GM12878 (cell line): ENCODE measurements at regions not wholly inside any gene's neighbourhood (a gene's known extent, or its start where the extent isn't known, plus 50 kb on each side); places are given as distances from the start of the nearest gene placed in this dataset.
"Not testable (repeated sequence)": the region's sequence is repeated elsewhere in the genome, so short reads cannot be mapped to it uniquely, and the experiment has no call there.

Experiments
- ATAC-seq: fragments of 200-7000 bp; cut with Tn5 transposase; 3 replicates; pipeline ENCODE4 v1.9.1; 2020; ENCODE audit warnings: mild to moderate bottlenecking, moderate library complexity
- BruUV-seq: library from RNA; stranded (reverse); fragments of 400-500 nt; replicated peaks from 2 replicates; lab custom pipeline; 2021; lab: Mats Ljungman, UMichigan
- CTCF ChIA-PET: fragments of 300-600 bp; sonication (Branson Sonifier 250); formaldehyde crosslinking; extraction: SDS; loops from one replicate; lab custom pipeline; 2021; ENCODE audit warnings: inconsistent platforms; lab: Yijun Ruan, JAX
- POLR2A ChIA-PET: fragments of 350-600 bp; formaldehyde crosslinking; extraction: SDS; loops from one replicate; lab custom pipeline; 2021; ENCODE audit warnings: inconsistent platforms; lab: Charles Lee
- RAD21 ChIA-PET: fragments of 300-600 bp; sonication (Branson Sonifier 250); formaldehyde crosslinking; loops from one replicate; lab custom pipeline; 2023; ENCODE audit warnings: antibody characterized with exemption; ENCODE audit not compliant: unreplicated experiment; lab: Charles Lee
- SMC1A ChIA-PET: fragments of 300-600 bp; sonication (Branson Sonifier 250); formaldehyde crosslinking; loops from one replicate; lab custom pipeline; 2023; ENCODE audit not compliant: unreplicated experiment, uncharacterized antibody; lab: Charles Lee
- DNase-seq: peaks from one replicate; pipeline ENCODE4 v3.0.0-alpha.2; 2011; ENCODE audit warnings: low read depth, low spot score
- FAIRE-seq: peaks from 3 replicates; lab custom pipeline; 2011; peaks lifted over from hg19 to GRCh38; lab: Jason Lieb, UNC
- H2AFZ ChIP-seq: 2 replicates; pipeline ENCODE4 v1.6.0; 2011; ENCODE audit warnings: low read depth, low read length, control low read depth; ENCODE audit not compliant: control insufficient read depth
- H3K27ac ChIP-seq: 2 replicates; pipeline ENCODE4 v1.5.1; 2011; ENCODE audit warnings: control low read depth; ENCODE audit not compliant: control insufficient read depth, insufficient read depth
- H3K27me3 ChIP-seq, 2 experiments: replicated peaks in 1 of 2; 2 replicates each; pipeline versions ENCODE4 v1.6.0 to v1.6.1; 2011; ENCODE audit warnings: low read length in 1 of 2; ENCODE audit not compliant: control insufficient read depth in 2 of 2, insufficient read depth in 2 of 2
- H3K36me3 ChIP-seq, 2 experiments: 2 replicates each; pipeline ENCODE4 v1.5.1; 2011; ENCODE audit warnings: low read length in 1 of 2; ENCODE audit not compliant: control insufficient read depth in 2 of 2, insufficient read depth in 2 of 2
- H3K4me1 ChIP-seq: 2 replicates; pipeline ENCODE4 v1.6.1; 2011; ENCODE audit warnings: mild to moderate bottlenecking, low read length, moderate library complexity, mixed read lengths; ENCODE audit not compliant: control insufficient read depth, insufficient read depth
- H3K4me2 ChIP-seq: 2 replicates; pipeline ENCODE4 v1.6.0; 2011; ENCODE audit warnings: control low read depth; ENCODE audit not compliant: control insufficient read depth, insufficient read depth
- H3K4me3 ChIP-seq: fragments of 200-600 bp; sonication (generic); 2 replicates; pipeline ENCODE4 v1.5.1; 2016
- H3K79me2 ChIP-seq: 2 replicates; pipeline ENCODE4 v1.6.0; 2011; ENCODE audit warnings: low read length; ENCODE audit not compliant: control insufficient read depth, insufficient read depth
- H3K9ac ChIP-seq: 2 replicates; pipeline ENCODE4 v1.8.0; 2011; ENCODE audit warnings: low read length, control low read depth, mixed read lengths; ENCODE audit not compliant: control insufficient read depth, insufficient read depth
- H3K9me3 ChIP-seq: replicated peaks from 3 replicates; pipeline ENCODE4 v1.5.1; 2011; ENCODE audit warnings: mild to moderate bottlenecking, low read length; ENCODE audit not compliant: control insufficient read depth, insufficient read depth
- H4K20me1 ChIP-seq: 2 replicates; pipeline ENCODE4 v1.6.0; 2011; ENCODE audit not compliant: control insufficient read depth, insufficient read depth
- ASH2L ChIP-seq: fragments of 300-600, 200-600 bp; sonication (generic); IDR thresholded peaks from 2 replicates; pipeline ENCODE4 v1.6.1; 2017; ENCODE audit warnings: low read depth, mild to moderate bottlenecking, borderline replicate concordance
- EGR1 ChIP-seq, 2 experiments: IDR thresholded peaks; 1 replicate in 1 of 2; 2 replicates in 1 of 2; pipeline ENCODE4 v1.6.1; 2011 to 2012; ENCODE audit warnings: low read depth in 2 of 2, low read length in 2 of 2, borderline replicate concordance in 1 of 2, mild to moderate bottlenecking in 1 of 2, moderate library complexity in 1 of 2
- HCFC1 ChIP-seq: fragments of 150-350 bp; IDR thresholded peaks from 2 replicates; pipeline ENCODE4 v1.6.1; 2014; ENCODE audit warnings: low read length
- IRF4 ChIP-seq: IDR thresholded peaks from 2 replicates; pipeline ENCODE4 v1.6.1; 2011; ENCODE audit warnings: low read depth, low read length
- MEF2A ChIP-seq: IDR thresholded peaks from 2 replicates; pipeline ENCODE4 v1.6.1; 2011; ENCODE audit warnings: low read depth, mild to moderate bottlenecking, low read length, moderate library complexity; ENCODE audit not compliant: insufficient read depth
- NFYA ChIP-seq: IDR thresholded peaks from 2 replicates; pipeline ENCODE4 v1.6.1; 2011; ENCODE audit warnings: low read depth, mild to moderate bottlenecking, low read length, improper control_type of control experiment, borderline replicate concordance
- YY1 ChIP-seq: IDR thresholded peaks from 2 replicates; pipeline ENCODE4 v1.6.1; 2011; ENCODE audit warnings: low read depth, mild to moderate bottlenecking, low read length
- WGBS: methylation state at CpG from one replicate; pipeline ENCODE4 v1.1.6; 2016; ENCODE audit warnings: low lambda C conversion rate; ENCODE audit not compliant: insufficient replicate concordance, insufficient coverage; ENCODE audit errors: missing lambda C conversion rate; 5-methylcytosine and 5-hydroxymethylcytosine counted together
- in situ Hi-C: fragments of 300-500 bp; cut with MboI; formaldehyde crosslinking; loops from 9 replicates; pipeline ENCODE4 v1.14.3; 2018; ENCODE audit warnings: mixed read lengths
- intact Hi-C: fragments of 100-400 bp; cut with micrococcal nuclease; formaldehyde crosslinking; loops from one replicate; pipeline ENCODE4 v1.14.2; 2022; ENCODE audit not compliant: unreplicated experiment
- TF ChIP-seq, protein P1 (sequence below): fragments of 450-650 bp; IDR thresholded peaks from 2 replicates; pipeline ENCODE4 v1.6.1; 2017; ENCODE audit warnings: mild to moderate bottlenecking, moderate library complexity
- TF ChIP-seq, protein P2 (sequence below): fragments of 450-650 bp; IDR thresholded peaks from 2 replicates; pipeline ENCODE4 v1.6.1; 2018; ENCODE audit warnings: borderline replicate concordance, mild to moderate bottlenecking; ENCODE audit not compliant: partially characterized antibody

DNA sequence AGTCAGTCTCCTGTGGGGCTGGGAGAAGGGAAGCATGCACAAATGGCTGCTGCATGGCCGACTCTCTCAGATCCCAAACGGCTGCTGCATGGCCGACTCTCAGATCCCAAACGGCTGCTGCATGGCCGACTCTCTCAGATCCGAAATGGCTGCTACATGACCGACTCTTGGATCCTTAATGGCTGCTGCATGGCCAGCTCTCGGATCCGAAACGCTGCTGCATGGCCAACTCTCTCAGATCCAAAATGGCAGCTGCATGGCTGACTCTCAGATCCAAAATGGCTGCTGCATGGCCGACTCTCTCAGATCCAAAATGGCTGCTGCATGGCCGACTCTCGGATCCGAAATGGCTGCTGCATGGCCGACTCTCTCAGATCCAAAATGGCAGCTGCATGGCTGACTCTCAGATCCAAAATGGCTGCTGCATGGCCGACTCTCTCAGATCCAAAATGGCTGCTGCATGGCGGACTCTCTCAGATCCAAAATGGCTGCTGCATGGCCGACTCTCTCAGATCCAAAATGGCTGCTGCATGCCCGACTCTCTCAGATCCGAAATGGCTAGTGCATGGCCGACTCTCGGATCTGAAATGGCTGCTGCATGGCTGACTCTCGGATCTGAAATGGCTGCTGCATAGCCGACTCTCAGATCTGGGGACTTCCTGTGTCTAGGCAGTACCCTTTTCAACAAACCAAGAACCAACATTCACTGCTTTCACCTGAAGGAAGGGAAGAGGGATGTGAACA lies 284.8 kb upstream of the SMIM21 start:
- peak; percentile 81 for TF ChIP-seq YY1
- TF ChIP-seq, all 136 proteins: peak for 1; not testable (repeated sequence) for 135
- SMC1A ChIA-PET, in situ Hi-C loops, ATAC-seq, H3K27ac ChIP-seq, RAD21 ChIA-PET, H3K9me3 ChIP-seq, CTCF ChIA-PET, H3K27me3 ChIP-seq, H3K4me2 ChIP-seq, H3K4me1 ChIP-seq, H2AFZ ChIP-seq, DNase-seq, POLR2A ChIA-PET, BruUV-seq, H3K36me3 ChIP-seq, FAIRE-seq, H3K4me3 ChIP-seq, H4K20me1 ChIP-seq, intact Hi-C loops, H3K79me2 ChIP-seq, H3K9ac ChIP-seq: not testable (repeated sequence)
- 59% methylated on average over 16 of the region's 24 CpGs for WGBS

DNA sequence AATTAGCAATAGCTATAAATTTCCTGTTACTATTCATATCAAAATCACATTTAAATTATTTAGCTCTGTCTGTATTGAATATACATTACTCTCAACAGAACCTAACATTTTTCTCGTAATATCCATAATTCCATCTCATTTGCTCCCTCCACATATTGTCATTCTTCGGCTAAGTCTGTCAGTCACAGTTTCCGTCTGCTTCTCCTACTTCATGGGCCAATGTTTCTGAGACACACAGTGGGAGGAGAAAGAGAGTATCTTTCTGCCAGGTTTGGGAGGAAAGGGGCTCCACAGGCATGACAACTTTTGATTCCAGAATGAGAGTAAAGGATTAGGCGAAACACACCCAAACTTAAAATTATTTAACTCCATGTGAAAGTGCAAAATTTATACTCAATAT lies 273.1 kb upstream of the SMIM21 start:
- ATAC-seq, result no peak
- no peak for FAIRE-seq
- Histone ChIP-seq H3K9ac (no peak overlapping the region), H3K9me3 (no peaks in the 10 kb centered on the region), H3K36me3 (no peaks in the 10 kb centered on the region), H3K4me1 (no peaks in the 10 kb centered on the region), H3K79me2 (no peaks in the 10 kb centered on the region), H3K27ac (no peak overlapping the region), H2AFZ (no peak overlapping the region), H3K27me3 (no peaks in the 10 kb centered on the region; a peak in 1 of 4 replicates), H3K4me2 (no peak overlapping the region), H4K20me1 (no peaks in the 10 kb centered on the region), H3K4me3 (no peak overlapping the region)
- ChIA-PET POLR2A (no interaction called here), RAD21 (no interaction called here), CTCF (no interaction called here), SMC1A (no interaction called here)
- 59% methylated on average over 4 of the region's 4 CpGs for WGBS
- intact Hi-C loops, result no loop called here
- no TSS peak for BruUV-seq
- DNase-seq, result no peak
- in situ Hi-C loops, result no loop called here
- TF ChIP-seq NFYA, result no peak
- no peak for TF ChIP-seq ASH2L
- TF ChIP-seq, protein P1, sequence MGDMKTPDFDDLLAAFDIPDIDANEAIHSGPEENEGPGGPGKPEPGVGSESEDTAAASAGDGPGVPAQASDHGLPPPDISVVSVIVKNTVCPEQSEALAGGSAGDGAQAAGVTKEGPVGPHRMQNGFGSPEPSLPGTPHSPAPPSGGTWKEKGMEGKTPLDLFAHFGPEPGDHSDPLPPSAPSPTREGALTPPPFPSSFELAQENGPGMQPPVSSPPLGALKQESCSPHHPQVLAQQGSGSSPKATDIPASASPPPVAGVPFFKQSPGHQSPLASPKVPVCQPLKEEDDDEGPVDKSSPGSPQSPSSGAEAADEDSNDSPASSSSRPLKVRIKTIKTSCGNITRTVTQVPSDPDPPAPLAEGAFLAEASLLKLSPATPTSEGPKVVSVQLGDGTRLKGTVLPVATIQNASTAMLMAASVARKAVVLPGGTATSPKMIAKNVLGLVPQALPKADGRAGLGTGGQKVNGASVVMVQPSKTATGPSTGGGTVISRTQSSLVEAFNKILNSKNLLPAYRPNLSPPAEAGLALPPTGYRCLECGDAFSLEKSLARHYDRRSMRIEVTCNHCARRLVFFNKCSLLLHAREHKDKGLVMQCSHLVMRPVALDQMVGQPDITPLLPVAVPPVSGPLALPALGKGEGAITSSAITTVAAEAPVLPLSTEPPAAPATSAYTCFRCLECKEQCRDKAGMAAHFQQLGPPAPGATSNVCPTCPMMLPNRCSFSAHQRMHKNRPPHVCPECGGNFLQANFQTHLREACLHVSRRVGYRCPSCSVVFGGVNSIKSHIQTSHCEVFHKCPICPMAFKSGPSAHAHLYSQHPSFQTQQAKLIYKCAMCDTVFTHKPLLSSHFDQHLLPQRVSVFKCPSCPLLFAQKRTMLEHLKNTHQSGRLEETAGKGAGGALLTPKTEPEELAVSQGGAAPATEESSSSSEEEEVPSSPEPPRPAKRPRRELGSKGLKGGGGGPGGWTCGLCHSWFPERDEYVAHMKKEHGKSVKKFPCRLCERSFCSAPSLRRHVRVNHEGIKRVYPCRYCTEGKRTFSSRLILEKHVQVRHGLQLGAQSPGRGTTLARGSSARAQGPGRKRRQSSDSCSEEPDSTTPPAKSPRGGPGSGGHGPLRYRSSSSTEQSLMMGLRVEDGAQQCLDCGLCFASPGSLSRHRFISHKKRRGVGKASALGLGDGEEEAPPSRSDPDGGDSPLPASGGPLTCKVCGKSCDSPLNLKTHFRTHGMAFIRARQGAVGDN, result no peak
- TF ChIP-seq IRF4, result no peak
- no peak for TF ChIP-seq EGR1 (IDR thresholded peaks at IDR 0.05; ENCODE audit: borderline replicate concordance in 1 of 2, low read depth in 2 of 2, low read length in 2 of 2)
- no peak for TF ChIP-seq MEF2A
- TF ChIP-seq, protein P2, sequence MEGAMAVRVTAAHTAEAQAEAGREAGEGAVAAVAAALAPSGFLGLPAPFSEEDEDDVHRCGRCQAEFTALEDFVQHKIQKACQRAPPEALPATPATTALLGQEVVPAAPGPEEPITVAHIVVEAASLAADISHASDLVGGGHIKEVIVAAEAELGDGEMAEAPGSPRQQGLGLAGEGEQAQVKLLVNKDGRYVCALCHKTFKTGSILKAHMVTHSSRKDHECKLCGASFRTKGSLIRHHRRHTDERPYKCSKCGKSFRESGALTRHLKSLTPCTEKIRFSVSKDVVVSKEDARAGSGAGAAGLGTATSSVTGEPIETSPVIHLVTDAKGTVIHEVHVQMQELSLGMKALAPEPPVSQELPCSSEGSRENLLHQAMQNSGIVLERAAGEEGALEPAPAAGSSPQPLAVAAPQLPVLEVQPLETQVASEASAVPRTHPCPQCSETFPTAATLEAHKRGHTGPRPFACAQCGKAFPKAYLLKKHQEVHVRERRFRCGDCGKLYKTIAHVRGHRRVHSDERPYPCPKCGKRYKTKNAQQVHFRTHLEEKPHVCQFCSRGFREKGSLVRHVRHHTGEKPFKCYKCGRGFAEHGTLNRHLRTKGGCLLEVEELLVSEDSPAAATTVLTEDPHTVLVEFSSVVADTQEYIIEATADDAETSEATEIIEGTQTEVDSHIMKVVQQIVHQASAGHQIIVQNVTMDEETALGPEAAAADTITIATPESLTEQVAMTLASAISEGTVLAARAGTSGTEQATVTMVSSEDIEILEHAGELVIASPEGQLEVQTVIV, result no peak
- no peak for TF ChIP-seq HCFC1
